Activated CD4-positive, alpha-beta T cell treated with anti-CD3 and anti-CD28 coated beads, Interleukin-2, amount 50 U/mL, for 48 hours (primary cell): ENCODE measurements at regions not wholly inside any gene's neighbourhood (a gene's known extent, or its start where the extent isn't known, plus 50 kb on each side); places are given as distances from the start of the nearest gene placed in this dataset.
"Not testable (repeated sequence)": the region's sequence is repeated elsewhere in the genome, so short reads cannot be mapped to it uniquely, and the experiment has no call there.

ENCODE experiments used
- DNase-seq, 2 experiments: peaks; one replicate each; pipeline ENCODE4 v3.0.0-alpha.2; 2020

GRCh38 chr5:177664737-177665136 lies 64.8 kb downstream of the B4GALT7 start:
- not testable (repeated sequence) for DNase-seq

- not testable (repeated sequence) for DNase-seq
Observed at GRCh38 chr5:177665172-177665571, 65.2 kb downstream of the B4GALT7 start.

- not testable (repeated sequence) for DNase-seq
Observed at GRCh38 chr5:177665960-177666359, 66.0 kb downstream of the B4GALT7 start.

GRCh38 chr5:177671035-177671754 lies 71.3 kb downstream of the B4GALT7 start:
- DNase-seq = peak; percentile 11 to 15

GRCh38 chr5:177671755-177672690 lies 72.1 kb downstream of the B4GALT7 start:
- peak; percentile 79 to 80 for DNase-seq
